DMS153 treated with DMSO at 0.1 percent for 48 hours (cell line): ENCODE measurements at regions not wholly inside any gene's neighbourhood (a gene's known extent, or its start where the extent isn't known, plus 50 kb on each side); places are given as distances from the start of the nearest gene placed in this dataset.

ENCODE experiments used
- DNase-seq: peaks from one replicate; lab custom pipeline; 2025; ENCODE audit not compliant: unreplicated experiment; lab: John Stamatoyannopoulos, UW

DNA sequence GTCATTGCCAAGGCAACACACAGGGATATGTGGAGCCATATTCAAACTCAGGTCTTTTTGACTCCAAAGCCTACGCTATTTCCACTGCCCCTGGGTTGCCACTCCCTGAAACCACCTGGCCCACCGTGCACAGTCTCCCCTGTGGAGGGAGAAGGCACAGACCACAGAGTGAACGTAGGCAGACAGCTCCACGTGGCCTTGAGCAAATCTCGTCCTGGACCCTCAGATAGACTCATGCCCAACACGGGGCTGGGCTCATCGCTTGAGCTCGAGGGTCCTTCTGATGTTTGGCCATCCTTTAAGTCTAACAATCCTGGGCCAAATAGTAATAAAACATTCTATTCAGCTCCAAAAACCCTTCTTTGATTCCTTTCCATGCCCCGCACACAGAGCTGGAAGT is 72.0 kb downstream of the CPN2 start:
- DNase-seq = no peak

DNA sequence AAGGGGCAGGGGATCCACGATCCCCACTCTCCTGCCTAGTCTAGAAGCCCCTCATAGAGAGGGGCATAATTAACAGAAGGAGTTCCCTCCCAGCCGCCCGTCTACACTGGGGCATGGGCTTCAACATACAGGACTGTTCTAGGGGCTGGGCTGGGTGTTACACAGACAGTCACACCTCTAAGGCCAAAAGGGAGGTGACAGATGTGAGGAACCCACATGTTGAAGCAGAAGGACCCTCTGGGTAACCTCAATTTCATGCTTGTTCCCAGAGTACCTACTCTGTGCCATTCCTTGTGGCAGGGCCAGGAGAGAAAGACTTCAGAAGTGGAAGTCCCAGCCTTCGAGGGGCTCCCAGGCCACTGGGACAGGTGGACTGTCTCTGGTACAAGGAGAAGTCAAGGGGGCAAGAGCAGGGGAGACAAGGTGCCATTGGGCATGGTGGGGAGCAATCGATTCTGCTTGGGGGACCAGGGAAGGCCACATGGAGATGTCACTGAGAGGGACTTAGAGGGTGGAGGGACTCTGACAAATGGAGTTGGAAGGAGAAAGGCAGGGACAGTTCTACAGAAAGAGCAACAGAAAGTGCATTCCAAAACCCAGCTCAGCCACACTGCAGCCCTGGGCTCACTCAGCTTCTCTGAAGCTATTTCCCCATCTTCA is 71.3 kb downstream of the CPN2 start:
- DNase-seq = no peak

DNA sequence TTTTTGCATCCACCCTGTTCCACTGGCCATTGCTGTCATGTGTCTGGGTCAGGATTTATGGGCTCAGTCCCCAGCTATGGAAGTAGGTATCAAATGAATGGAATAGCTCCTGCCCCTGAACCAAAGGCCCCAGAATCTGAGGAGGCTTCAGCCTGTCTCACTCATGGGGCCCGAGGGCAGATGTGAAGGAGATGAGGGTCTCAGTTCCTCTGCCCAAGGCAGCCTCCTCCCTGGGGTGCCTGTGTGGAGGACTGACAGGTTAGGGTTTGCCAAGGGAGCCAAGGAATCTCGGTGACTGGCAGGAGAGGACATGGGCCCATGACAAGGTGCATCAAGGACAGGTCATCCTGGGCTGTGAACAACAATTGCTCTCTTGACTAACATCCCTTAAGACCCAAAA is 70.4 kb downstream of the CPN2 start:
- no peak for DNase-seq

DNA sequence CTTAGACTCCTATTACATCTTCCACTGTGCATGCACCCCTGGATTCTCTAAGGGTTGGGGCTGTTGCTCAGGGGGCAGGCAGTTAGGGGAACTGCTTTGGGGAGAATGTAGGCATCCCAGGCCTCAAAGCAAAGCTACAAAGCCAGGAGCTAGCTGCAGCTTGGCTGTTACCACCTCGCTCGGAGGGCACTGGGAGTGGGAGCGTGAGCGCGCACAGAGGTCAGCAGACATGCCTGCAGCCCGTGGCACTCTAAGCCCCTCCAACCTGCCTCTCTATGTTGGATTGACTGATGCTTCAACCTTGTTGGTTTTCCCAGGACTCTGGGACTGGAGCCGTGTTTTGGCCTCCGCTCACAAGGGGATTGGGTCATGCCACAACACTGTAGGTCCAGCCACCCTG is 69.8 kb downstream of the CPN2 start:
- no peak for DNase-seq

DNA sequence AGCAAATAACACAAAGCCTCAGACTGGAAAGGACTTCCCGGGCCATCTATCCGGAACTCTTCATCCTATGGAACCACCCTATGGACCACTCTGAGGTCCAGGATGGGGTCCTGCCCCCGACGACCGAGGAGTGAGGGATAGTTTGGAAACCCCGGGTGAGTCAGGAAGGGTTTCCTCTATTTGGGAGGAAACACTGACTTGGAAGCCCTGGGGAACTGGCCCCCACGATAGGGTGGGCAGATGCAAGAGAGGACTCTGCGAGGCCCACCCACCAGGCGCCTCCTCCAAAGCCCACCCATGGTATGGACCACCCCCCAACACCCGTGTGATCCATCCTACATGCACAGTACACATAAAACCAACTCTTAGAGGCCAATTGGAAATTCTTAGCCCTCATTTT is 69.4 kb downstream of the CPN2 start:
- DNase-seq = no peak

DNA sequence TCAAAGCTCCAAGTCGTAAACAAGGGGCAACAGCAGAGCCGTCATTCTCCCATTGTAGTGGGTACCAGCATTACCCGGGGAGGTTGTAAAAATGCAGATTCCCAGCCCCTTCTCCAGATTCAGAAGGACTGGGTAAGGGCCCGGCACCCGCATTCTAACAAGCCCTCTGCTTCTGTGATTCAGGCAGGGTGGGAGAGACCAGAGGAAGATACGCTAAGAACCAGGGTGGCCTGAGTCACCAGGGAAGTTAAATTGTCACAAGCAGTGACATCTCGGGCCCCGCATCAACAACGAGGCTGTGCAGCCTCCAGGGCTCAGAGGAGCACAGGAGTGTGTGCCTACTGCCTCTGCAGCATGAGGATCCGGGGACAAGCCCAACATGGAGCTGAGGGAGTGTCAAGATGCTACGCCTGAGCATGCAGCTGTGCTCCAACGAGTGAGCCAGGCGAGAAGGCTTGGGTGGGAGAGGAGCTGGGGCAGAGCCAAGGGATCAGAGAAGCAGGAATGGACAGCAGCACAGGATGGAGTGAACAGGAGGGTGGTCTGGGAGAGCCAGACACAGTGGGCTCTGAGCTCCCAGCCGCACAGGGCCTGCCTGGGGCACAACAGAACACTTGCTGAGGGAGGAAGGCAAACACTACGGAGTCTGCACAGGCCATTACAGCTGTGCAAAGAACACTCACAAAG is 68.5 kb downstream of the CPN2 start:
- no peak for DNase-seq

DNA sequence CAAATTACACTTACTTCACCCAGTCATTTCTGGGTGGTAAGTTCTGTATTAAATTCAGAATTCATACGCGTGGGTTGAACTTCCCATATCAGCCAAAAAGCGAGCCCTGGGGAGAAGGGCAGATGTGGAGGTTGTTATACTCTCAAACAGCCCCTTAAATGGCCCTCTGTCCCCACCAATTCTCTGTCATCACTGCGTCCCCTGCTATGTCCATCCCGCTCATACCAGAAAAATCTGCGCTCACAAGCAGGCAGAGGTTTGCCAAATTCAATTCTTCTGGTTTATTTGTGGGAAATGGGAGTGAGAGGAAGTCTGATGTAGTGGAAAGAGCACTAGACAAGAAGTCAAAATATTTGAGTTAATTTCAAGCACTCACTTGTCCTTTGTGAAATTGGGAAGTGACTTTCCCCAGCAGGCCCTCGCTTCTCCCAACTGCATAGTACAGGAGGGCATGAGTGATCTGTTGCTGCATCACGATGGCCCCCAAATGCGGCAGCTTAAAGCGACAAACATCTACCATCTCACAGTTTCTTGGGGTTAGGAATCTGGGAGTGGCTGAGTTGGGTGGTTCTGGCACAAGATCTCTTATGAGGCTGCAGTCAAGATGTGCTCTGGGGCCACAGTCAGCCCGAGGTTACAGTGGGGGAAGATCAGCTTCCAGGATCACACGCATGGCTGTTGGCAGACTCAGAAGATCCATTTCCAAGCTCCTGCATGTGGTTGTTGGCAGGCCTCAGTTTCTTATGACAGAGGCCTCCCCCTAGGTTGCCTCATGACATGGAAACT is 67.7 kb downstream of the CPN2 start:
- DNase-seq = no peak

DNA sequence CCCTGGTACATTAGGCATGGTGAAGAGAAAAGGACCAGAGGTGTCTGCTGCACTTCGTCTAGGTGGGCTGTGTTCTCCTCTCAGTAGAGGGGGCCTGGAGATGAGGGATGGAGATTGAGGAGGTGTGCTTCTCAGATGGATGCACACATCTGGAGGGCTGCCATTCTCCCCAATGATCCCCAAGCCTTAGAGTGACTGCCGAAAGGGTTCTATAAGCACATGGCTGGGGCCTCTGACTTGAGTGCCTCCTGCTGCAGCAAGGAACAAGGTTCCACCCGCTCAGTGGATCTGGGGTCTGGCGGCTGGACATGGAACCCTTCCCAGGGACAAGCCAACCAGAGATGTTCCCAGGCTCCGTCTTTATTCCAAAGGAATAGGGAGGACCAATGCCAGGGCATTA is 66.8 kb downstream of the CPN2 start:
- no peak for DNase-seq

DNA sequence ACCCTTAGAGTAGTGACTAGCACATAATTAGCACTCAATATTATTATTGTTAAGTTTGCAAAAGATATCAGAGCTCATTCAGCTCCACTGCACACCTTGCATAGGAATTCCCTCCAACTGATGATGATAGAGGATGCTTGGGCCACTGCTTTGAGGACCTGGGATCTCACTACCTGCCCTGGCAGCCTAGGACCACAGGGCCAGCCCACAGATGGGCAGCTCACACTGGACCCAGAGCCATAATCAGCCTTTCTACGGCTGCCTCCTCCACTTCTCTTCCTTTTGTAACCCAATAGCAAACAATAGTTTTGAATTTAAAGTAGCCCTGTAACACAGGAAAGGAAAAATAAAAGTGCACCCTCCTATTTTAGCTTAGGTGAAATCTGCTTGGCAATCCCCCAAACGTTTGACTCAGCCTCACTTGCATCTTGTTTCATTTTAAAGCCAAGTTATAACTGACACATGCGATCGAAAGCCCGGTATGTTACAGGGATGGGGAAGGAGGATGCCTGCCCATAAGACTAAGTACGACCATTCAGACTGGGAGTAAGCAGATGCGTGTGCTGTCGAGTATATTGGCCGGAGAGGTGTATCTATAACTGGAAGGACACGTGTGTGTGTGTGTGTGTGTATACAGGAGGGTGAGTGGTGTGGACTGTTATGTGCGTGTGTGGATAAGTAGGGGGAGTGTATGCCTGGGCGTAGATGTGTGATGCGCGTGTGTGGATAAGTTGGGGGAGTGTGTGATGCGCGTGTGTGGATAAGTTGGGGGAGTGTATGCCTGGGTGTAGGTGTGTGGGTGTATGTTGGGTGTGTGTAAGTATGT is 65.9 kb downstream of the CPN2 start:
- DNase-seq = no peak

DNA sequence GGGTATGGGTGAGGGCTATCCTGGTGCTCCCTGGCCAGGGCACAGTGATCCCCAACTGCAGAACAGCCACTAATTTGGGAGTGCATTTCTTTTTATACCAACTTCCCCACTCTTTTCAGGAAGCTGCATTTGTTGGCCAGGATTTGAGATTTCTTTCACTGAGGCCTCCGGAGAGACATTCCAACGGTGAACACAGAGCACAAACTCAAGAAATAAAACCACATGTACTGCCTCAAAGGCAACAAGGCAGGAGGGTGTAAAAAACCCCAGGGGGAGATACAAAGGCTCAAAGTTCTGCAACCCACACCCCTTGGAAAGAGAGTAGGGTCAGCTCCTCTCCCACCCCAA is 65.3 kb downstream of the CPN2 start:
- no peak for DNase-seq

DNA sequence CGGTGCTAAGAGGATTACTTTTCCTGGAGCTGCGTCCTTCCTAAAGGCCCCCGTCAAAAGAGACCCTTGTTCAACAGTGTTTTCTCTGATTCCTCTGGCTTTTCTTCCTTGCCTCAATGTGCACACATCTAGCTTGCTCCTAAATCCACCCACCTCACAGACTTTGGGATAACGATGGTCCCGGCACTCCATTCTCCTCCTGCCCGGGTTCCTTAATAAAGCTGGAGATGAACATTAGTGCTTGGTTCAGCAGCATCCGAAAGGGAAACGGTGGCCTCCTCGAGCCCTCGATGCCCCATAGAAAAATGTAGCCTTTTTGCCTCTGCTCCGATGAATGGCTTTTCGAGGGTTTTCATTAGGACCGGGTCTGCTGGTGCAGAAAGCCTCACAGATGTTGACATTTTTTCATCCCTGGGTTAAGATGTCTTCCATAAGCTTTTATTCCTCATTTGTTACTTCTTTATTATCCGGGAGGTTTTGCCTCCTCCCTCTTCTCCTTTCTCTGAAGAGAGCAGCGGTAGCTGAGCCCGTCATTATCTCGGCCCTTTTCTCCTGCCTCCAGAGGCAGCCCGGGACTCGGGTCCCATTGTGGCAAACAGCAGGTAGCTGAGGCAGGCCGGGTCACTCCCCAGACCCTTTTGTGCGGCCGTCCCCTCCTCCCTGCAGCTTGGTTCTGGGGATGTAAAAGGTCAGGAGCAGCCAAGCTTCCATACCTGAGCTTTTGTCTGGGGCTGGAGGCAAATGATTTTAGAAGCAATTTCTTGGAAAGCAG is 64.6 kb downstream of the CPN2 start:
- no peak for DNase-seq

DNA sequence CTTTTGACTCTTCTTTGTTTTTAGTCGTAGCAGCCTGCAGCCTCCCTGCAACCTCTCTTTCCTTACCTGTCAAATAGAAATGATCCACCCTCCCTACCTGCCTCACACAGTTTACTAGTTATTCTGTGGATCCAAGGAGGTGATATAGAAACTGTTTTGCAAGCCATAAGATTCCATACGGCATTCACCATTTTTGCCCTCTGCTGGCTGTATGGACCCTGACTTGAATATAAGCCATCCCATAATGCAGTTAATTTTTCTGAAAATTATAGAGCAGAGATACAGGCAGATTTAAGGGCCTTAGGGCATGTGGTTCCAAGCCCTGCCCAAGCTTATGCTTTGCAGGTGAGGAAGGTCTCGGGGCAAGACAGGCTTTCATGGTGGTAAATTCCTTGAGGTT is 63.8 kb downstream of the CPN2 start:
- DNase-seq = no peak

DNA sequence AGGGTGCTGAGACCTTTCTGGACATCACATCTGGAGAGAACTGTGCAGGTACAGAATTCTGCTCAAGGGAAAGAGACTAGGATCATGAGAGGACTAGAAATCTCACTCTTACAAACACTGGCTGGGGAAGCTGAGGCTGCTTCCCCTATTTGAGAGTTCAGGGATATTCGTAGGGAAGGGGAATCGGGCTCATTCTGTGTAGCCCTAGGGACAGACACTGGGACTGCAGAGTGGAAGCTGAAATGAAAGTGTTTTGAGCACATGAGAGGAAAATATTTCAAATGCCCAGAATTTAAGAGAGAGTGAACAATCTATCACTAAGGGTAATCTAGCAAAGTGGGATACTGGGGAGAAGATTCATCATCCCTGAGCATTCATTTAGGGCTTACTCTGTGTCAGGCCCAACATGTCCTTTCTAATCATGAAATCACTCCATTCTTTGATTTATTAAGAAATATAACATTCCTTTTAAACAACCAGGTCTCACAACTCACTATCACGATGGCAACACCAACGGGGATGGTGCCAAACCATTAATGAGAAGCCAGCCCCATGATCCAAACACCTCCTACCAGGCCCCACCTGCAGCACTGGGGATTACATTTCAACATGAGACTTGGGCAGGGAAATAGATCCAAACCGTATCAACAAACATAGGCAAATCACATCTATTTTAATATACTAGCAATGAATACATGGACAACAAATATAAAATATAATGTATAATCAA is 63.0 kb downstream of the CPN2 start:
- no peak for DNase-seq
